K562 (cell line): ENCODE measurements at regions not wholly inside any gene's neighbourhood (a gene's known extent, or its start where the extent isn't known, plus 50 kb on each side); places are given as distances from the start of the nearest gene placed in this dataset.
A peak's percentile ranks its signal among the peaks of the same experiment; 100 is the strongest.

Experiments used
- ATF1 ChIP-seq, 2 experiments: fragments of 450-650 bp in 1 of 2; IDR thresholded peaks; 2 replicates each; pipeline ENCODE4 v1.6.1; 2016; ENCODE audit warnings: missing compliant biosample characterization in 1 of 2, missing genetic modification characterization in 1 of 2
- CBFA2T2 ChIP-seq: fragments of 450-650 bp; conservative IDR thresholded peaks from 2 replicates; pipeline ENCODE4 v1.6.1; 2017; ENCODE audit warnings: mild to moderate bottlenecking
- CBX8 ChIP-seq: fragments of 200-600 bp; sonication (generic); IDR thresholded peaks from 2 replicates; pipeline ENCODE4 v1.6.1; 2012; ENCODE audit warnings: borderline replicate concordance, mixed run types, low read depth, mild to moderate bottlenecking, moderate library complexity, mixed read lengths, low read length, control low read depth, inconsistent platforms; ENCODE audit not compliant: poor library complexity, severe bottlenecking; ENCODE audit errors: extremely low read depth
- EZH2 ChIP-seq: IDR thresholded peaks from 2 replicates; pipeline ENCODE4 v1.6.1; 2012; ENCODE audit warnings: low read depth, mild to moderate bottlenecking, inconsistent platforms, low read length, borderline replicate concordance
- HMGN3 ChIP-seq: IDR thresholded peaks from 2 replicates; pipeline ENCODE4 v1.6.1; 2011; ENCODE audit warnings: borderline replicate concordance, low read depth, mild to moderate bottlenecking, mixed read lengths, low read length; ENCODE audit not compliant: insufficient read length; ENCODE audit errors: extremely low read depth
- KLF13 ChIP-seq: fragments of 450-650 bp; IDR thresholded peaks from 2 replicates; pipeline ENCODE4 v1.6.1; 2016; ENCODE audit warnings: missing genetic modification characterization, low read depth, mild to moderate bottlenecking, missing compliant biosample characterization, moderate library complexity, borderline replicate concordance
- LARP7 ChIP-seq: fragments of 450-650 bp; IDR thresholded peaks from 2 replicates; pipeline ENCODE4 v1.6.1; 2016
- MCM5 ChIP-seq: fragments of 450-650 bp; IDR thresholded peaks from 2 replicates; pipeline ENCODE4 v1.6.1; 2016; ENCODE audit warnings: low read depth
- NR2F6 ChIP-seq: fragments of 450-650 bp; formaldehyde crosslinking; IDR thresholded peaks from 2 replicates; pipeline ENCODE4 v1.4.0; 2020; ENCODE audit warnings: mild to moderate bottlenecking
- PML ChIP-seq: IDR thresholded peaks from 2 replicates; pipeline ENCODE4 v1.6.1; 2012; ENCODE audit warnings: low read length, inconsistent platforms
- PPARD ChIP-seq: fragments of 250-450 bp; sonication (Bioruptor Pico); IDR thresholded peaks from 2 replicates; pipeline ENCODE4 v1.8.0; 2022; ENCODE audit warnings: inconsistent platforms, mild to moderate bottlenecking, moderate library complexity
- RBFOX2 ChIP-seq: fragments of 200-400 bp; formaldehyde crosslinking; IDR thresholded peaks from 2 replicates; pipeline ENCODE4 v1.6.1; 2017; ENCODE audit warnings: low read depth, mild to moderate bottlenecking, low read length, moderate library complexity
- RNF2 ChIP-seq: sonication (generic); IDR thresholded peaks from 2 replicates; pipeline ENCODE4 v1.6.1; 2016
- SNAPC5 ChIP-seq: fragments of 250-450 bp; sonication (Bioruptor Pico); IDR thresholded peaks from 2 replicates; pipeline ENCODE4 v1.8.0; 2021; ENCODE audit warnings: moderate library complexity, mild to moderate bottlenecking, inconsistent platforms
- SNRNP70 ChIP-seq: fragments of 200-400 bp; formaldehyde crosslinking; optimal IDR thresholded peaks from 2 replicates; pipeline ENCODE3; 2017; ENCODE audit warnings: low read depth, low read length
- SP1 ChIP-seq: sonication (generic); formaldehyde crosslinking; IDR thresholded peaks from 2 replicates; pipeline ENCODE4 v1.8.1; 2022; ENCODE audit warnings: mild to moderate bottlenecking, missing genetic modification reagents
- TBL1XR1 ChIP-seq, 2 experiments: IDR thresholded peaks; 2 replicates each; pipeline ENCODE4 v1.6.1; 2012; ENCODE audit warnings: improper control_type of control experiment in 2 of 2, low read length in 2 of 2, mild to moderate bottlenecking in 1 of 2
- ZBTB1 ChIP-seq: sonication (generic); formaldehyde crosslinking; IDR thresholded peaks from 2 replicates; pipeline ENCODE4 v1.8.1; 2023; ENCODE audit warnings: missing genetic modification reagents, low read depth, mild to moderate bottlenecking, borderline replicate concordance
- ZBTB34 ChIP-seq: fragments of 250-450 bp; sonication (Bioruptor Pico); IDR thresholded peaks from 2 replicates; pipeline ENCODE4 v1.8.0; 2021; ENCODE audit warnings: mild to moderate bottlenecking, moderate library complexity
- ZNF134 ChIP-seq: fragments of 250-450 bp; sonication (Bioruptor Pico); conservative IDR thresholded peaks from 2 replicates; pipeline ENCODE4 v1.4.0; 2020
- ZNF143 ChIP-seq: sonication (generic); formaldehyde crosslinking; IDR thresholded peaks from 2 replicates; pipeline ENCODE4 v1.9.0; 2022; ENCODE audit warnings: mild to moderate bottlenecking, missing genetic modification reagents
- ZNF239 ChIP-seq: fragments of 250-450 bp; sonication (Bioruptor Pico); IDR thresholded peaks from 2 replicates; pipeline ENCODE4 v1.4.0; 2020; ENCODE audit warnings: mild to moderate bottlenecking
- ZNF324 ChIP-seq: fragments of 250-450 bp; sonication (Bioruptor Pico); IDR thresholded peaks from 2 replicates; pipeline ENCODE4 v1.4.0; 2020; ENCODE audit warnings: mild to moderate bottlenecking
- TF ChIP-seq, protein P1 (sequence below): fragments of 250-450 bp; sonication (Bioruptor Pico); IDR thresholded peaks from 2 replicates; pipeline ENCODE4 v1.4.0; 2020; ENCODE audit warnings: mild to moderate bottlenecking, moderate library complexity
- TF ChIP-seq, protein P2 (sequence below): fragments of 450-650 bp; IDR thresholded peaks from 2 replicates; pipeline ENCODE4 v1.7.0; 2016; ENCODE audit warnings: borderline replicate concordance

DNA sequence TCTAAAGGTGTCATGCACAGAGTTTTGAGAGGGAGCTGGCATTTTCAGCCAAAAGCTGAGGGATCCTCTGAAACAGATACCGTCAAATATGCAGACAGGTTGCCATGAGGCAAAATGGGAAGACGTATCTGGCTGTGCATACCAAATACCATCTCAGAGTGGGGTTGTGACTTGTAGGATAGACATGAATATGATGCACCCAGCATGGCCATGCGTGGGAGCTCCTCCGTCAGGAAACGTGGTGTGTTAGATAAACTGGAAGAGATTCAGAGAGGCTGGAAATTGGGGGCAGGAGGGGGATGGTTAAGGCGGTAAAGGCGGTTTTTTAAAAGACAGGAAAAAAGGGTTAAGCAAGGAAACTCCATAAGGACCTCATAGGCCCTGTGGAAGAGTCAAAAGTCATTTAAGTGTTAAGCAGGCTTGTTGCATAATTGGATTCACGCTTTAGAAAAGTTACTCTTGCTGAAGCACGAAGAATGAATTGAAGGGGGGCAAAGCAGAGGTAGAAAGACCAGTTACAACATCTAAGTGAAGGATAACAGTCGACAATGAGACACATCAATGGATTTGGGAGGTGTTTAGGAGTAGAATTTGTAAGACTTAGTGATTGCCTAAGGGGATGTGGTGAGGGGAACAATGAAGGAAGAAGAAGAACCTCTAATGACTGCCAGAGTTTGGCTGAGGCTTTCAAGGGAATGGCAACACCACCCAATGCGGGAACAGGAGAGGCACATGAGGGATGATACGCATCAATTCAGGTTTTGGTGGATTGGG lies 139.6 kb upstream of the CTAGE1 start (continued):
- no peak for TF ChIP-seq HMGN3
- TF ChIP-seq ZNF239: no peak
- TF ChIP-seq PML: peak; percentile 48; the same call in 1 of the 2 replicates
- TF ChIP-seq ZBTB34 (CRISPR knock-in tag): no peak
- TF ChIP-seq SNAPC5 (CRISPR knock-in tag): no peak
- TF ChIP-seq KLF13: no peak
- TF ChIP-seq, protein P1, sequence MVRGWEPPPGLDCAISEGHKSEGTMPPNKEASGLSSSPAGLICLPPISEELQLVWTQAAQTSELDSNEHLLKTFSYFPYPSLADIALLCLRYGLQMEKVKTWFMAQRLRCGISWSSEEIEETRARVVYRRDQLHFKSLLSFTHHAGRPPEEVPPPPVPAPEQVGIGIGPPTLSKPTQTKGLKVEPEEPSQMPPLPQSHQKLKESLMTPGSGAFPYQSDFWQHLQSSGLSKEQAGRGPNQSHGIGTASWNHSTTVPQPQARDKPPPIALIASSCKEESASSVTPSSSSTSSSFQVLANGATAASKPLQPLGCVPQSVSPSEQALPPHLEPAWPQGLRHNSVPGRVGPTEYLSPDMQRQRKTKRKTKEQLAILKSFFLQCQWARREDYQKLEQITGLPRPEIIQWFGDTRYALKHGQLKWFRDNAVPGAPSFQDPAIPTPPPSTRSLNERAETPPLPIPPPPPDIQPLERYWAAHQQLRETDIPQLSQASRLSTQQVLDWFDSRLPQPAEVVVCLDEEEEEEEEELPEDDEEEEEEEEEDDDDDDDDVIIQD: no peak
- TF ChIP-seq ZNF143 (CRISPR knock-in tag): no peak
- TF ChIP-seq, protein P2, sequence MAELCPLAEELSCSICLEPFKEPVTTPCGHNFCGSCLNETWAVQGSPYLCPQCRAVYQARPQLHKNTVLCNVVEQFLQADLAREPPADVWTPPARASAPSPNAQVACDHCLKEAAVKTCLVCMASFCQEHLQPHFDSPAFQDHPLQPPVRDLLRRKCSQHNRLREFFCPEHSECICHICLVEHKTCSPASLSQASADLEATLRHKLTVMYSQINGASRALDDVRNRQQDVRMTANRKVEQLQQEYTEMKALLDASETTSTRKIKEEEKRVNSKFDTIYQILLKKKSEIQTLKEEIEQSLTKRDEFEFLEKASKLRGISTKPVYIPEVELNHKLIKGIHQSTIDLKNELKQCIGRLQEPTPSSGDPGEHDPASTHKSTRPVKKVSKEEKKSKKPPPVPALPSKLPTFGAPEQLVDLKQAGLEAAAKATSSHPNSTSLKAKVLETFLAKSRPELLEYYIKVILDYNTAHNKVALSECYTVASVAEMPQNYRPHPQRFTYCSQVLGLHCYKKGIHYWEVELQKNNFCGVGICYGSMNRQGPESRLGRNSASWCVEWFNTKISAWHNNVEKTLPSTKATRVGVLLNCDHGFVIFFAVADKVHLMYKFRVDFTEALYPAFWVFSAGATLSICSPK: no peak
- TF ChIP-seq CBFA2T2: peak; percentile 87
- no peak for TF ChIP-seq NR2F6 (CRISPR knock-in tag)
- TF ChIP-seq RBFOX2: no peak
- TF ChIP-seq EZH2: no peak
- peak; percentile 77; the same call in 1 of the 2 replicates for TF ChIP-seq RNF2
- no peak for TF ChIP-seq ZNF324
- no peak for TF ChIP-seq ATF1 (CRISPR knock-in tag; IDR thresholded peaks at IDR 0.05)
- peak; percentile 45 for TF ChIP-seq ATF1 (tag; IDR thresholded peaks at IDR 0.05)
- no peak for TF ChIP-seq TBL1XR1 (IDR thresholded peaks at IDR 0.05; ENCODE audit: low read length in 2 of 2)
- no peak for TF ChIP-seq ZNF134 (CRISPR knock-in tag)
- TF ChIP-seq CBX8: no peak
- TF ChIP-seq MCM5: no peak
- no peak for TF ChIP-seq ZBTB1 (CRISPR knock-in tag)
- no peak for TF ChIP-seq PPARD (CRISPR knock-in tag)
- TF ChIP-seq SP1 (CRISPR knock-in tag): no peak
- no peak for TF ChIP-seq LARP7
- no peak for TF ChIP-seq SNRNP70
